HG03025 (cell line): ENCODE measurements at regions not wholly inside any gene's neighbourhood (a gene's known extent, or its start where the extent isn't known, plus 50 kb on each side); places are given as distances from the start of the nearest gene placed in this dataset.
"Not testable (repeated sequence)": the region's sequence is repeated elsewhere in the genome, so short reads cannot be mapped to it uniquely, and the experiment has no call there.

Source experiments
- ATAC-seq: cut with Tn5 transposase; IDR thresholded peaks from one replicate; pipeline ENCODE4 v1.9.1; 2021; ENCODE audit warnings: mild to moderate bottlenecking, moderate library complexity; ENCODE audit not compliant: unreplicated experiment, low FRiP score

- ATAC-seq, result no peak
Measured at GRCh38 chr12:89073659-89074058, 278.6 kb downstream of the DUSP6 start.

- ATAC-seq, result no peak
Measured at GRCh38 chr12:89073027-89073398, 279.3 kb downstream of the DUSP6 start.

- no peak for ATAC-seq
Measured at GRCh38 chr12:89072294-89073026, 279.8 kb downstream of the DUSP6 start.

GRCh38 chr12:89070603-89071002, 281.7 kb downstream of the DUSP6 start:
- ATAC-seq, result no peak

GRCh38 chr12:89069431-89069830, 282.9 kb downstream of the DUSP6 start:
- ATAC-seq, result no peak

- ATAC-seq, result no peak
Measured at GRCh38 chr12:89067421-89068187, 284.7 kb downstream of the DUSP6 start.

- ATAC-seq, result no peak
Measured at GRCh38 chr12:89064780-89065179, 287.5 kb downstream of the DUSP6 start.

- ATAC-seq, result no peak
Measured at GRCh38 chr12:89064151-89064550, 288.1 kb downstream of the DUSP6 start.

GRCh38 chr12:89062996-89063395, 289.3 kb downstream of the DUSP6 start:
- no peak for ATAC-seq

GRCh38 chr12:89059721-89060541, 292.4 kb downstream of the DUSP6 start:
- no peak for ATAC-seq

GRCh38 chr12:89059056-89059455, 293.2 kb downstream of the DUSP6 start:
- ATAC-seq, result no peak

GRCh38 chr12:89058402-89058801, 293.9 kb downstream of the DUSP6 start:
- no peak for ATAC-seq

- ATAC-seq, result not testable (repeated sequence)
Measured at GRCh38 chr12:89053817-89054216, 298.5 kb downstream of the DUSP6 start.

- no peak for ATAC-seq
Measured at GRCh38 chr12:89051065-89051677, 301.1 kb downstream of the DUSP6 start.

GRCh38 chr12:89047856-89048418, 304.4 kb downstream of the DUSP6 start:
- ATAC-seq, result no peak

- no peak for ATAC-seq
Measured at GRCh38 chr12:89041078-89041477, 311.2 kb downstream of the DUSP6 start.

- peak; percentile 97 for ATAC-seq
Measured at GRCh38 chr12:89040146-89040964, 311.9 kb downstream of the DUSP6 start.

- peak; percentile 43 for ATAC-seq
Measured at GRCh38 chr12:89038831-89039512, 313.3 kb downstream of the DUSP6 start.

GRCh38 chr12:89033062-89033461, 319.2 kb downstream of the DUSP6 start:
- no peak for ATAC-seq
